HPDE6-E6E7 (cell line): ENCODE measurements at regions not wholly inside any gene's neighbourhood (a gene's known extent, or its start where the extent isn't known, plus 50 kb on each side); places are given as distances from the start of the nearest gene placed in this dataset.

ENCODE experiments used
- DNase-seq: peaks from one replicate; pipeline ENCODE4 v3.0.0; 2011; ENCODE audit warnings: missing footprints; ENCODE audit errors: extremely low spot score

DNA sequence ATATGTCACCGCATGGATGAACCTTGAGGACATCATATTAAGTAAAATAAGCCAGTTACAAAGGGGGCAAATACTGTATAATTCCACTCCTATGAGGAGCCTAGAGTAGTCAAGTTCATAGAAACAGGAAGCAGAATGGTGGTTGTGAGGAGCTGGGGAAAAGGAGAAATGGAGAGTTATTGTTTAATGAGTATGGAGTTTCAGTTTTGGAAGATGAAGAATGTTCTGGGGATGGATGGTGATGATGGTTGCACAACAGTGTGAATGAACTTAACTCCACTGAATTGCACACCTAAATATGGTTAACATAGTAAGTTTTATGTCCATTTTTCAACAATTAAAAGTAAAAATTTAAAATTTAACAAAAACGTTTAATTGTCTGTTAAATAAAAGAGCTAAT lies 220.9 kb upstream of the JUN start:
- DNase-seq: no peak

DNA sequence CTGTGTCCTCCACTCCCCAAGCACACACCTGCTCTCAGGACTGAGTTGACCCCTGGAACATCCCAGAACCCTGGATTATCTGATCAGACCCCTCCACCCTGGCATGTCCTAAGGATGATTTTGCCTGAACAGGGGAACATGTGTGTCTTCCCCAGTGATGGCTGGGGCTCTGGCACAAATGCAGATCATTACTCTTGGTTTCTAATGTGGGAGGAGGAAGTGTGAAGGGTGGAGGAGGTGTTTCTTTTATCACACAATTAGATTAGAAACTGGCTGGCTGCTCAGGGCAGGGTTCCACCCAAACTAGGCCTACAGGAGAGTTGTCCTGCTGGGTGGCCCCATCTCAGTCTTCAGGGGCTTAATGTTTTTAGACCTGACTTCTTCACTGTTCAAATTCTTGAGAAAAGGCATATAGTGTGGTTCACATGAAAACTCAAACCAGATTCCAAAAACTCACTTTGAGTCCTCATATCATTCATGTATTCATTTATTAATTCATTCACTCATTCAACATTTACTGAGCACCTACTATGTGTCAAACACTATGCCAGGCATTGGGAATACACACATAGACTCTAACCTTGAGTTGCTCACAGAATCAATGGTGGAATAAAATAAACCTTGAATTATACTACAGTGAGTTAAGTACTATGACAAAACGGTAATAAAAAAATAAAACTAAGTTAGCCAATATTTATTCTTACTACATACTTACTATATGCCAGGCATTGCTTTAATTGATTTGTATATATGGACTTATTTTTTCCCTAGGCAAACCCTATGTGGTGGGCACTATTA lies 221.8 kb upstream of the JUN start:
- no peak for DNase-seq

DNA sequence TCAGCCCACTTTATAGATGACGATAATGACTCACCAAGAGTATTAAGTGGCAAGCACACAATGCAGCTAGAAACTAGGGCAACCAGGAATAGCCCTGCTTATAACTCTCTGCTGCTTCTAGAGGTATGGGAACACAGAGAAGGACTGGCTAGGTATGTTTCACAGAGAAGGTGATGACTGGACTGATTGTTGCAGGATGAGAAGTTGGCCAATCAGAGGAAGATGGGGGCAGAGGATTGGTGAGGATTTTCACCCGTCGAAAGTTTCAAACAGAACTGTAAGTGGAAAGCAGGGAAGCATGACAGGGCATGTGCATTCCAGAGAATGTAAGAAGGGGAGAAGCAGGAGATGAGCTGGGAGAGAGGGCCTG lies 222.4 kb upstream of the JUN start:
- DNase-seq: no peak

DNA sequence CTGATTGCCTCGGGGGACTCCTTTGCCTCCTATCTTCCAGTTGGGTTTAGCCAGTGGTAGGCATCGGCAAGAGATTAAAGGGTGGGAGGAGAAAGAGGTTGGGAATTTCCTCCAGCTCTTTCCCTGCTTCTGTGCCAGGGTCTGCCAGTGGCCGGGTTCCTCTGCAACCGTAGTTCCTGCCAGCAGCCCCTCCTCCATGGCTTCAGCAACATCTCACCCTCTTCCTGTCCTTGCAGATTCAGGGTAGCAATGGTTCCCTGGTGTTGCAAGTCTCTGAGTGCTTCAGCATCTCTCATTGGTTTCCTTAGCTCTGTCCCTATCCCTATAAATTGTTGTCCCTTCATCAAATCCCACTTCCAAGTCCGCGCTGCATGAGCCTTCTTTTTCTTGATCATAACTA lies 223.1 kb upstream of the JUN start:
- no peak for DNase-seq

DNA sequence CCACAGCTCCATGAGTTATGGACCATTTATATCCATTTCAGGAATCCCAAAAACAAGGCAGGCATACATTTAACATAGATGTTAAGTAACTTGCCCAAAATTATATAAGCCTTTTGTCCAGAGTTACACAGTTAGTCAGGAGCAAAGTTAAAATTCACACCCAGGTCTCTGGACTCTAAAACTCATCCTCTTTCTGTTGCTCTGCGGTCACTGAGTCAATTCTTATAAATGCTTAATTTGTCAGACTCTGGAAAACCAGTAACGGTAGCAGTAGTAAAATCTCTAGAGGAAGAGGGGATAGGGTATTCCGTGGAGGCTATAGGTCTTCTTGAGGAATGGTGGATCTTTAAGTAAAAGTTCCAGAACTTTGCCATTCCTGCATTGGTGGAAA lies 223.6 kb upstream of the JUN start:
- no peak for DNase-seq

DNA sequence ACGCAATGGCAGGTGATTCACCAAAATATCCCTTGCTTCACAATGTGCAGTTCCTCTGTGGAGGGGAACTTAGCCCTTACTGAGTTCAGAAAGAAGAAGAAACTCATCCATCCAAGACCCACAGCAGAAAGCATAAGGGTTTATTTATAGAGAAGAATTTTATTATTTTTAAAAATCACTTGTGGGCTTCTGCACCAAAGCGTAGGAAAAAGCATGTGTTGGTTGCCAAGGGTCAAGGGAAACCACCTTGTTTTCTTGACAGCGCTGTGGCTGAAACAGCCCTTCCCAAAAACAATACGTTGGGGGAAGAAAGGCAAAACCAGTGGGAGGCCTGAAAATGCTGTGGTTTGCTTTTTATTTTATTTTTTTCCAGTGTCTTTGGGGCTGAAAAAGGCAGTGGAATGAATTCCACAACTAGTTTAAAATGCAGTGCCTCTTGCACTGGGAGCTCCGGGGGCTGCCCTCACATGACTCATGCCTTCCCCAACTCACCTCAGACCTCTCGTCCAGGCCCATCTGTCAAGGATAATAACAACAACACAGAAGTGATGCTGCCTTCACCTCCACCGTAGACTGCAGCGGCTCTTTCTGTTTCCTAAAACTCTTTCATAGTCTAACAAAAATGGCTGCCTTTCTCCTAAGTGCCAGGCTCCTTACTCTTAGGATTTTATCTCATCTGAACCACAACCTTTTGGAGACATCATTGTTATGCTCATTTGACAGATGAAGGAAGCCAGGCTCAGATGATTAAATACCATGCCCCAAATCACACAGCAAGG lies 224.2 kb upstream of the JUN start:
- DNase-seq: no peak

DNA sequence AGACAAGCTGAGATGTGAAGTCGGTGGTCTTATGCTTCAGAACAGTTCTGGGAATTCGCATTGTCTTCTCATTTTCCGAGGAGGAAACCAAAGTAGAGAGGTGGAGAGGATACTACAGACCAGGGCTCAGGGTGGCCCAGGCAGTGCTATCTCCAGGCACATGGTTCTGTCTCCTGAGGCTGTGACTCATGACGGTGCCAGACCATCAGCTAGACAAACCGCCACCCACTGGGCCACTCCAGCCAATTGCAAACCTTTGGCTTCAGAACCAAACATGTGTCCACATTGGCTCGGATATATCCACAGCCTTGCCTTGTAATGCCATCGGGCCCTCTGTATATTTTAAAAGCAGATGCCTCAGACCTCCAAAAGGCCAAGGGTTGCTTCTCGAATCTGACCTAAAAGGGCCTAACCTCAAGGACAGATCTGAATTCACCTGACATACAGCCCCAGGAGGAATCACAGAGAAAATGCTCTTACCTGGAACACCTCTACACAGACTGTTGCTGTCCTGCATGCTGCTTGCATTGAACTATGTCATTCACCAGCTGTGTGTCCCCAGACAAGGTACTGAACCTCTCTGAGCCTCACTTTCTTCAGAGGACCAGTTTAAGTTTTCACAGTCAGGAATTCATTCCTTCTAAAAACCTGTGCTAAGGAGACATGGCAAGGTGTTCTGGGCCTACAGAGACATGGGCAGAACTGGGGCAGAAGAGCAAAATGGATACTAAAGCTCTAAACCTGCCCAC lies 224.9 kb upstream of the JUN start:
- DNase-seq: no peak

DNA sequence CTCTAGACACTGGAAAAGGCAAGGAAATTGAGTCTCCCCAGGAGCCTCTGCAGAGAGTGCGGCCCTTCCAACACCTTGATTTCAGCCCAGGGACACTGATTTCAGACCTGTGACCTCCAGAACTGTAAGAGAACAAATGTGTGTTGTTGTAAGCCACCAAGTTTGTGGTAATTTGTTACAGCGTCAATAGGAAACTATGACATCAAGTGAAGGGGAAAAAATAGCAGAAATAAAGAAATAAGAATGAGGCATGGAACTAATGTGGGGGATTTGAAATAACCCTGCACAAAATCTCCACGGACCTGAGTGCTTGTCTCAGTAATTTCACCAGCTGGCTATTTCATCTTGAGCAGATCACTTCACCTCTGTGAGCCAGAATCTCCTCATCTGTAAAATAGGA lies 227.8 kb upstream of the JUN start:
- DNase-seq: no peak

DNA sequence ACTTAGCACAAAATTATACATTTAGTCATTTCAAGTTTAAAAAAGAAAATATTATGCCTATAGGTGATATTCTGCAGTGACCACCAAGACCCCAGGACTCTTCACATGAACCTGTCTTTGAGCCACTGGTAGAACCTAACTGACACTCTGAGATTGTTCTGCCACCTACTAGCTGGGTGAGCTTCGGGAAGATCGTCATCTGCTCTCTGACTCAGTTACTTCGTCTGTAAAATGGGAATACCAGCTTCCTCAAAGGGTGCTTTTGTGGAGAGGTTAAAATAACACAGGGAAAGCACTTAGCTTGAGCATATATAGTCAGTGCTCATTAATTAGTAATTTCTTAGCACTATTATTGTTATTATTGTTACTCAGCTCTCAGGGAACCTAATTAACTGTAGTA lies 228.5 kb upstream of the JUN start:
- no peak for DNase-seq

DNA sequence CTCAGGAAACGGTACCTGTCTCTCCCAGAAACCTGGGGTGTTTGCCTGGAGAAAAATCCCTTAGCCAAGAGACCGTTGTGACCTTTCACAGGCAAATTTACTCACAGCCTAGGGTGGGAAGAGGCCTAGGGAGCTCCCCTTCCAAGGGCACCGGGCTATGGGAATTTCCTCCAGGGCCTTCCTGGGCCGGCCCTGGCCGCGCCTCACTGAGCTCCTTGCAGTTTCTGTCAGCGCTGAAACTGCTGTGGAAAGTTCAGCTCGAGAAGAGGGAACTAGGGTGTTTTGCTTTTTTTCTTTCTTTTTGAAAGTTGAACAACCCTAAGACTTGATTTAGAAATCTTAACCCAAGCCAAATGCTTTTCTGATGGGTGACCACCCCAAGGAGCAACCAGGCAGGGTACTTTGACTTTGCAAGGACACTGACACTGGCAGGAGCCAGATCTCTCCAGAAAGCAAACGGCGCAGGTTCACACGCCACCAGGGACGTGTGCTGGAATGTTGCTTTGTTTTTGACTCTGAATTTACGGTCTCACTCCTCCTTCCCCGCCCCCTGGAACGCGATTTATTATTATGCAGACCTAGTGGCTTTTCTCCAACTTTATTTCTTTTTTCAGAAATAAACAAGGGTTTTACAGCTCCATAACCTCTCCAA lies 229.6 kb upstream of the JUN start:
- no peak for DNase-seq

DNA sequence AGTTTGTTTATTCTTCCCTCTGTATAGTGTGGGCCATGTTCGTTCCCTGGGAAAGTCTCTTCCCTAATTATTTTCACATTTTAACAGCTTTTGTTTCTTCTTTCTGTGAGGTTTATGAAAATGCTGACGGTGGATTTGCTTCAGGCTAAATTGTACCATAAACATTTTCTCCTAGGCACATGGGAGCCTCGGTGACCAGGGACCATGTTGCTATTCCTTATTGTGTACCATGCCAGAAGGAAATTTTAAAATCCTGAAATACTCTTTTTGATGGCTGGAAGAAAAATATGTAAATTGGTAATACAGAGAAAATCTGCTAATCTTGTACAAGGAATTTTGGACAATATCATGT lies 230.1 kb upstream of the JUN start:
- DNase-seq: no peak

DNA sequence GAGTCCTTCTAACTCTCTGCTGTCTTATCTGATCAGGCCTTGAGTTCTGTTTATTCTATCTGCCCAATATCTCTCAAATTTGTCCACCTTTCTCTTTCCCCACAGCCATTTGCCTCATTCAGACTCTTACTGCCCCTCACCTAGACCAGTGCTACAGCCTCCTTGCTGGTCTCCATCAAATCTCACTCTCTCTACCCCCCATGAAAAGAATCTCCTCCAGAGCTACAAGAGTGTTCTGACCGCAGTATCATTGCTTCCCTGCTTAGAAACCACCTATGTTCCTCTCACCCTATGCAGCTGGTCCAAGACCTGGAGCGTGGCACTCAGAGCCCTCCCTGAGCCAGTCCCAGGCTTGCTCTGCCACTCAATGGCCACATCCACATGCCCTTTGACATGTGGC lies 231.0 kb upstream of the JUN start:
- no peak for DNase-seq

DNA sequence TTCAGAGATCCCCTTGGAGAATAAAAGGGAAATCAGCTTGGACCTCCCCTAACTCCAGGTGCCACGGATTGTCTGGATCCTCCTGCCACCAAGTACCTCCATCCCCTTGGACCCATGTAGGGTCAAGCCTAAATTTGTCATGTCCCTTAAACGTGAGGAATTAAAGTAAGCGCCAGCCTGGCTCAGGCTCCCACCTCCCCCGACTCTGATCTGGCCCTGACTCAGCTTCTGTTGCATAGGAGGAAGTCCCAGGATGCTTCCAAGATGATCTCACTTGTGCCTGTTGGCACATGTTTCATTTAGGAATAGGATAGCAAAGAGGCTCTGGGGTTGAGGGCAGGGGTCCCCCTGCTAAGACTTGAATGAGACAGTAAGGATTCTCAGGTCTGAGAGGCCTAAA lies 231.9 kb upstream of the JUN start:
- DNase-seq: peak; percentile 89

DNA sequence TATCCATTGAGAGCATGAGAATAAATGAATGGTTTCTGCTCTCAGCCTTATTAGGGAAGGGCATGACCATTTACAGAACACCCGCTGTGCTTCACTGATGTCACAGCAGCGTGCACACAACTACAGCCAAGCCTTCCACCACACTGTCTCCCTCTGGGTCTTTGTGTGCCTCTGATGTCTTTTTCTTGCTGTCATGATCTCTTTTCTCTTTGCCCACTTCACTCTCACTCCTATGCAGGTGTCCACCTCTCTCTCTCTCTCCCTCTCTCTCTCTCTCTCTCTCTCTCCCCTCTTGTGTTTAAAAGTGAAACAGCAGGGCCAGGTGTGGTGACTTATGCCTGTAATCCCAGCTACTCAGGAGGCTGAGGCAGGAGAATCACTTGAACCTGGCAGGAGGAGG lies 232.5 kb upstream of the JUN start:
- DNase-seq: no peak

DNA sequence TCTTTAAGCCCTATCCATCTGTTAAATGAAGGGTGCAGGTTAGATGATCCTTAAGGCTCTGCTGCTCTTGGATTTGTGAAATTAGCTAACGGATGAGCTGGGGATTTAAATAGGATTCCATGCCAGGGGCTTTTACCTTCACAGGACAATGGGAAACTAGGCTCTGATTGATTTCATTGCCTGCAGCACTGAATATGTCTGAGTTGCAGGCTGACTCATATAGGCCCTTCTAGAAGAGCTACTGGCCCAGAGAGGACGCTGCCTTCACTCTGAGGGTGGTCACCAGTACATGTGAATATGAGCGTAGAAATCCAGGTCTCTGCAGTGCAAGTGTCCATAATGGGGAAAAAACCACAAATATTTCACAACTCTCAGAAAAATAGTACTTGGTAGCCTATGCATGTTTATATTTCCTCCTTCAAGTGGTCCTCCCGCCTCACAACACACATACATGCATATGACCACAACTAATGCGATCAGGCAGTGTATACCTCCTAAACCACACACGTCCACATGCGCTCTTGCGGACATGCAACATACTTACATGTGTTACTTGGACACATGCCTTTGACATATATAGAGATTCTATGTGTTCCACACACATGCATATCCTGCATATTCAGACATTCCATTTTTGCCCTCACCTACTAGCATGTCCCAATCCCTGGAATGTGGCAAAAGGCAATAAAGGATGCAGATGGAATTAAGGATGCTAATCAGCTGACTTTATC lies 233.8 kb upstream of the JUN start:
- DNase-seq: no peak

DNA sequence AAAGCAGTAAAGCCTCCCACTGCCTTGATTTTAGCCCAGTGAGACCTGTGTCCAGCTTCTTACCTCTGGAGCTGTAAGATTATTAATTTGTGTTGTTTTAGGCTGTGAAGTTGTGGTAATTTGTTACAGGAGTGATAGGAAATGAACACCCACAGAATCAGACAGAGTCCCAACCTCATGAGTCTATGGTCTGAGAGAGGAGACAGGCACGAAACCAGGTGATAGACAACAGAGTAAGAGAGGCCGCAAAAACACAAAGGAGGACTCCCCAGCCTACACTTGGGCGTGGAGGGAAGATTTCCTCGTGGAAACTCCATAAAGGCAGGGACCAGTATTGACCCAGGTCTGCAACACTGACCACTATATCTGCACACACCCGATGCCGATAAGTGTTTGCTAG lies 234.6 kb upstream of the JUN start:
- DNase-seq: no peak

DNA sequence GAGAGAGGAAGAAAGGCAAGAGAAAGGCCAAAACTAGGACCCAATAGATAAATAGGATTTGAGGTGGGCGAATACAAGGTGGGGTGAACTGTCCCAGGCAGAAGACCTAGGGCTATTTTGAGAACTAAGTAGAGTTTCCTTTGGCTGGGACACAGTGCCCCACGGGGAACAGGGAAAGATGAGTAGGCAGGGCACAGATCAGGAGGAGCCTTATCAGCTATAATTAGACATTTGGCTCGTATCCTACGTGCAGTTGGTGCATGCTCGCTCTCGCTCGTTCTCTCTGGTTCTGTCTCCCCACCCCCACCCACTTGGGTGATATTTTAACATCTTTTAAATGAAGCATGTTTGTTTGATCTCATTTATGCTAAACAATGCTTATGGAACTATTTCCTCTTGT lies 235.0 kb upstream of the JUN start:
- DNase-seq: no peak

DNA sequence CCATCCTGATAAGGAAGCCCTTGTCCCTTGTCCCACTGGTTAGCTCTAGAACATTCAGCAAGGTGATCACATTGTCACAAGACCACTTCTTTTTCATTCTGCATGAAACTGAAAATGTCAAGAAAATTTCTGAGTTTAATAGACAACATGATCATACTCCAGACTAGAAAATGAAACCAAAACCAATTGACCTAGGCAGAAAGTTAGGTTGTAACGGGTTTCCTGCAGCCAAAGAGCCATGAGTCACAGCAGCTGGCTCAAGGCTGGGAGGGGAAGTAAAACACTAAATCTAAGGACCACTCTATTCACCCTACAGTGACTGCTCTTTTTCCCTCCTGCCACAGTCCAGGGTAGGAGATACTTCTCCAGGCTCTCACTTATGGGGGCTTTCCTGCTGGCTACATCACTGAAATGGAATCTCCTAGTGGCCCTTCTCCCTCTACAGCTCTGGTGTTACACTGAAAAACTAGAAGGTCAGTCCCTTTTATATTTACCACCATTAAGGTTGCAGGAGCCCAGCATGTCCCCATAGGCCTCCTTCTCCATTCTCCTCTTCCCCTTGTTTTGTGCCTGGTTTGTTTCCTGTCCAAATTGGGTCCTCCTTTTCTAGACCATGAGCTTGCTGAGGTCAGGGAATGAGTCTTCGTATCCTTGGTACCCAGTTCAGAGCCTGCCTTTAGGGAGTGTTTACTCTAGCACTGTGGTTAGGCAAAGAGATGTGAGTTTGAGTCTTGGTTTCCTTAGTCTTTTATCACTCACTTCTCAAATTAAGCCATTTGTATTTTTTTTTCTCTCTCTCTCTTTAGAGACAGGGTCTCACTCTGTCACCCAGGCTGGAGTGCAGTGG lies 236.5 kb upstream of the JUN start:
- DNase-seq: peak; percentile 78

DNA sequence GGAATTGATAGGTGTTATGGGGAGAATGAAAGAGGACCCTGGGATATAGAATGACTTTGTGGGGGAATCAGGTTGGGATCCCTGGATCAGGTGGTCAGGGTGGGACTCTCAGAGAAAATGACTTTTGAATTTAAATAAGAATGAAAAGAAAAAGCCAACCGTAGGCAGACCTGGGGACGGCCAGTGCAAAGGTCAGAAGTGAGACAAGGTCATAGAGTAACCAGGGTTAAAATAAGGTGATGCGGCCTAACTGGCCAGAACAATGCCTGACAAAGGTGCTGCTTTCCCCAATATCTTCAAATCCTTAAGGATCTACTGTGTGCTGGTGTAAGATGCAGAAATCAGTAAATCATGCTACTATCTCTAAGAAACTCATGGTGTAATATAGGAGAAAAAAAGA lies 238.4 kb upstream of the JUN start:
- no peak for DNase-seq

DNA sequence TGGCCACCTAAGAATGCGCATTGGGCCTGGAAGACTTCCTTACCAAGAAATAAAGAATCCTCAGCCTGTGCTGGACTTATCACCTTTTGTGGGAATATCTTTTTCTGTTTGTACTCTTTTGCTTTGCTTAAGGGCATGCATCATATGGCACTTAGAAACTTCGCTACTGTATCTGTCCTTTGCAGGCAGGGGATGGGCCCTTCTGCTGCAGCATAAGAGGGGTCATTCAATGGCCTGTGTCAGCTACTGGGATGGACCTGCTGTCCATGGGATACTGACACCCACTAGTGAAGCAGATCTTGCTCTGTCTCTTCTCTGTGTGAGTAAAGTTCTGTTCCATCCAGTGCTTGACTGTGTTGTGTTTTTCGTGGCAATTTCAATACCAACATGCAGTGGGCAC lies 239.0 kb upstream of the JUN start:
- no peak for DNase-seq

DNA sequence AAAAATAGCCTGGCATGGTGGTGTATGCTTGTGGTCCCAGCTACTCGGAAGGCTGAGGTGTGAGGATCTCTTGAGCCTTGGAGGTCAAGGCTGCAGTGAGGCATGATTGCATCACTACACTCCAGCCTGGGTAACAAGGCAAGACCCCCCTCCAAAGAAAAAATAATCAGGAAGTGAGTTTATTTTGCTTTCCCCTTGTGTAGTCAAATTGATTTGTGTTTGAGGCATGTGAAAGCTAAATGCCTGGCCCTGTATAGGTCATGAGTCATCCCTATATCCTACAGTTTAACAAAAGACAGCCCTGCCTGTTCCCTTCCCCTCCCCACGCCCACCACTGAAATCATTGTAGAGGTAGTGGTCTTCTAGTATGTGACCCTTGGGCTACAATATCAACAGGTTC lies 241.4 kb upstream of the JUN start:
- DNase-seq: no peak
